GM23338 (cell line): ENCODE measurements at regions not wholly inside any gene's neighbourhood (a gene's known extent, or its start where the extent isn't known, plus 50 kb on each side); places are given as distances from the start of the nearest gene placed in this dataset.
A peak's percentile ranks its signal among the peaks of the same experiment; 100 is the strongest.

Source experiments
- ATAC-seq: fragments of 200-7000 bp; cut with Tn5 transposase; 3 replicates; pipeline ENCODE4 v1.9.1; 2020
- DNase-seq: peaks from one replicate; pipeline ENCODE4 v3.0.0-alpha.2; 2015; ENCODE audit warnings: low spot score
- H2AFZ ChIP-seq: fragments of 200-600 bp; sonication (generic); 2 replicates; pipeline ENCODE4 v1.8.0; 2016; ENCODE audit warnings: antibody characterized with exemption, mild to moderate bottlenecking, moderate library complexity
- H3F3A ChIP-seq: fragments of 200-600 bp; sonication (generic); replicated peaks from 2 replicates; pipeline ENCODE4 v1.8.0; 2017; ENCODE audit warnings: antibody characterized with exemption, mixed run types, low read depth
- H3K27ac ChIP-seq: fragments of 200-600 bp; sonication (generic); 2 replicates; pipeline ENCODE4 v1.6.1; 2016; ENCODE audit warnings: low read depth
- H3K27me3 ChIP-seq: fragments of 200-600 bp; sonication (generic); 2 replicates; pipeline ENCODE4 v1.8.0; 2016; ENCODE audit warnings: mild to moderate bottlenecking, mixed run types, moderate library complexity; ENCODE audit not compliant: insufficient read depth
- H3K36me3 ChIP-seq: fragments of 200-600 bp; sonication (generic); 2 replicates; pipeline ENCODE4 v1.8.0; 2016; ENCODE audit warnings: mild to moderate bottlenecking; ENCODE audit not compliant: insufficient read depth
- H3K4me1 ChIP-seq: fragments of 200-600 bp; sonication (generic); 2 replicates; pipeline ENCODE4 v1.8.0; 2016; ENCODE audit warnings: mild to moderate bottlenecking, moderate library complexity; ENCODE audit not compliant: insufficient read depth
- H3K4me2 ChIP-seq: fragments of 200-600 bp; sonication (generic); 2 replicates; pipeline ENCODE4 v1.7.1; 2017; ENCODE audit warnings: mixed run types
- H3K4me3 ChIP-seq: fragments of 200-600 bp; sonication (generic); 2 replicates; pipeline ENCODE4 v1.6.1; 2016; ENCODE audit warnings: mixed run types
- H3K79me2 ChIP-seq: fragments of 200-600 bp; sonication (generic); replicated peaks from 2 replicates; pipeline ENCODE4 v1.8.0; 2017; ENCODE audit warnings: mild to moderate bottlenecking; ENCODE audit not compliant: insufficient read depth
- H3K9me2 ChIP-seq: fragments of 200-600 bp; sonication (generic); 2 replicates; pipeline ENCODE4 v1.8.0; 2017; ENCODE audit not compliant: insufficient read depth
- H4K20me1 ChIP-seq: fragments of 200-600 bp; sonication (generic); replicated peaks from 2 replicates; pipeline ENCODE4 v1.8.0; 2017; ENCODE audit warnings: mild to moderate bottlenecking; ENCODE audit not compliant: insufficient read depth
- H3K27ac Mint-ChIP-seq: 2 replicates; pipeline ENCODE4 v1.8.0; 2020; ENCODE audit warnings: inconsistent platforms, mild to moderate bottlenecking, moderate library complexity, mixed read lengths
- H3K27me3 Mint-ChIP-seq: 3 replicates; pipeline ENCODE4 v1.8.0; 2022; ENCODE audit warnings: low read depth, mild to moderate bottlenecking, moderate library complexity, mixed read lengths, inconsistent platforms; ENCODE audit not compliant: insufficient read depth, poor library complexity
- H3K36me3 Mint-ChIP-seq: 3 replicates; pipeline ENCODE4 v1.8.0; 2021; ENCODE audit warnings: low read depth, mild to moderate bottlenecking, inconsistent platforms, moderate library complexity, mixed read lengths
- H3K4me1 Mint-ChIP-seq: 3 replicates; pipeline ENCODE4 v1.8.0; 2020; ENCODE audit warnings: mild to moderate bottlenecking, inconsistent platforms, mixed read lengths
- H3K4me3 Mint-ChIP-seq: 3 replicates; pipeline ENCODE4 v1.8.0; 2021; ENCODE audit warnings: moderate library complexity, mild to moderate bottlenecking, inconsistent platforms, mixed read lengths
- H3K9me3 Mint-ChIP-seq: 3 replicates; pipeline ENCODE4 v1.8.0; 2020; ENCODE audit warnings: moderate library complexity, mild to moderate bottlenecking, inconsistent platforms, mixed read lengths
- CREB1 ChIP-seq: fragments of 250-450 bp; sonication (Bioruptor Pico); IDR thresholded peaks from 2 replicates; pipeline ENCODE4 v1.5.0; 2020; ENCODE audit warnings: low read depth, mild to moderate bottlenecking, moderate library complexity
- EZH2 ChIP-seq: fragments of 200-600 bp; sonication (generic); IDR thresholded peaks from one replicate; pipeline ENCODE4 v1.8.0; 2017; ENCODE audit warnings: antibody characterized with exemption, mild to moderate bottlenecking, low read depth; ENCODE audit not compliant: unreplicated experiment
- EZH2phosphoT487 ChIP-seq: fragments of 200-600 bp; sonication (generic); IDR thresholded peaks from one replicate; pipeline ENCODE4 v1.8.1; 2018; ENCODE audit warnings: antibody characterized with exemption; ENCODE audit not compliant: unreplicated experiment
- JUNB ChIP-seq: IDR thresholded peaks from one replicate; pipeline ENCODE4 v1.6.1; 2016; ENCODE audit warnings: antibody characterized with exemption; ENCODE audit not compliant: unreplicated experiment
- NANOG ChIP-seq: IDR thresholded peaks from 2 replicates; pipeline ENCODE4 v1.6.1; 2016; ENCODE audit warnings: antibody characterized with exemption, borderline replicate concordance
- POLR2AphosphoS5 ChIP-seq: IDR thresholded peaks from 2 replicates; pipeline ENCODE4 v1.6.1; 2016; ENCODE audit warnings: antibody characterized with exemption, low read depth
- STAT1 ChIP-seq: IDR thresholded peaks from one replicate; pipeline ENCODE4 v1.6.1; 2016; ENCODE audit warnings: antibody characterized with exemption; ENCODE audit not compliant: unreplicated experiment
- ZNF114 ChIP-seq: fragments of 250-450 bp; sonication (Bioruptor Pico); IDR thresholded peaks from 2 replicates; pipeline ENCODE4 v1.5.0; 2020; ENCODE audit warnings: mild to moderate bottlenecking, moderate library complexity
- ZNF331 ChIP-seq: fragments of 250-450 bp; sonication (Bioruptor Pico); IDR thresholded peaks from 2 replicates; pipeline ENCODE4 v1.5.0; 2020; ENCODE audit warnings: low read depth, mild to moderate bottlenecking, moderate library complexity
- TF ChIP-seq, protein P1 (sequence below): fragments of 250-450 bp; sonication (Bioruptor Pico); IDR thresholded peaks from 2 replicates; pipeline ENCODE4 v1.5.0; 2020; ENCODE audit warnings: mild to moderate bottlenecking, moderate library complexity
- TF ChIP-seq, protein P2 (sequence below): IDR thresholded peaks from 2 replicates; pipeline ENCODE4 v1.6.1; 2016; ENCODE audit warnings: antibody characterized with exemption
- TF ChIP-seq, protein P3 (sequence below): IDR thresholded peaks from one replicate; pipeline ENCODE4 v1.6.1; 2018; ENCODE audit warnings: antibody characterized with exemption; ENCODE audit not compliant: unreplicated experiment
- TF ChIP-seq, protein P4 (sequence below), 2 experiments: fragments of 200-600 bp in 1 of 2; sonication (generic) in 1 of 2; conservative IDR thresholded peaks; 2 replicates each; pipeline versions ENCODE4 v1.5.1 to v1.6.1; 2016 to 2017; ENCODE audit warnings: antibody characterized with exemption in 2 of 2, low read depth in 2 of 2, mild to moderate bottlenecking in 2 of 2, moderate library complexity in 1 of 2

DNA sequence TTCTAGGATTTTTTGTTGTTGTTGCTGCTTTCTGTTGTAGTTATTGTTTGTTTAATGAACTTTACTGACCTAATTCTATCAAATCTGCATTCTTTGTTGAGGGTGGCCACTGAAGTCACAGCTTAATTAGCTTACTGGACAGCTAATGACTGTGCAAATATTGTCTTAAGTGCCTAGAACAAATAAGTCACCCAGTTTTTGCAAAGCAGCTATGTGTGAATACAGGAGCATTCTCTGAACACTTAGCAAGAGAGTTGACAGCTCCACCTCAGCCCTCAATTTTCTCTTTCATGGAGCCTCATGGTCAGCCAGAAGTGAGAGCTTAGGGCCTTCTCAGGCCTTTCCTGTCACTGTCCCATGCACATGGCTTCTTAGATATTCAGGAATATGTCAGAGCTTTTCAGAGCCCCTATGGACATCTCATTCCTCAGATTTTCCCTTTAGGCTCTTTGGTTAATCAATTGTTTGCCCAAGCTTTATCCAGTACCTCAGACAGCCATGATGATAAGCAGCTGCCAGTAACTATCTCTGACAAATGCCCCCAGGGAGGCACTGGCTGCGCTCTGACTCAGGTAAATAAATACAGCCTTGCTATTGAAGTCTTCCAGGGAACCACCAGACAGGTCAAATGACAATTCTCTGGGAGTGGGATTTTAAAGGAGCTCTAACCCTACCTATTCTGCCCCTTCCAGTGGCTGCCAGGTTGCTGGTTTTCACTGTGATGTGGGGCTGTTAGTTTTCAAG, 241.4 kb upstream of the IL12B start:
- Histone ChIP-seq H3K4me3 (no peak overlapping the region), H3K9me2 (no peaks in the 10 kb centered on the region), H3K79me2 (no peaks in the 10 kb centered on the region), H2AFZ (no peak overlapping the region), H3K4me1 (no peaks in the 10 kb centered on the region), H3K27me3 (no peaks in the 10 kb centered on the region), H3F3A (no peaks in the 10 kb centered on the region), H4K20me1 (no peaks in the 10 kb centered on the region), H3K36me3 (no peaks in the 10 kb centered on the region), H3K27ac (no peak overlapping the region), H3K4me2 (no peak overlapping the region)
- H3K4me1 Mint-ChIP-seq: peaks cover 4% of the 10 kb centered on the region; the same call in 1 of the 3 replicates
- no peaks in the 10 kb centered on the region for H3K27me3 Mint-ChIP-seq
- no peak overlapping the region for H3K4me3 Mint-ChIP-seq
- H3K36me3 Mint-ChIP-seq: no peaks in the 10 kb centered on the region
- H3K9me3 Mint-ChIP-seq: no peaks in the 10 kb centered on the region
- no peak overlapping the region; the same call in 1 of the 2 replicates for H3K27ac Mint-ChIP-seq
- ATAC-seq (peak; percentile 49), DNase-seq (no peak)
- TF ChIP-seq ZNF331 (CRISPR knock-in tag) (no peak), CREB1 (no peak), JUNB (no peak), EZH2 (no peak), ZNF114 (CRISPR knock-in tag) (no peak), NANOG (no peak), STAT1 (no peak), EZH2phosphoT487 (no peak), POLR2AphosphoS5 (no peak)
- TF ChIP-seq, protein P1, sequence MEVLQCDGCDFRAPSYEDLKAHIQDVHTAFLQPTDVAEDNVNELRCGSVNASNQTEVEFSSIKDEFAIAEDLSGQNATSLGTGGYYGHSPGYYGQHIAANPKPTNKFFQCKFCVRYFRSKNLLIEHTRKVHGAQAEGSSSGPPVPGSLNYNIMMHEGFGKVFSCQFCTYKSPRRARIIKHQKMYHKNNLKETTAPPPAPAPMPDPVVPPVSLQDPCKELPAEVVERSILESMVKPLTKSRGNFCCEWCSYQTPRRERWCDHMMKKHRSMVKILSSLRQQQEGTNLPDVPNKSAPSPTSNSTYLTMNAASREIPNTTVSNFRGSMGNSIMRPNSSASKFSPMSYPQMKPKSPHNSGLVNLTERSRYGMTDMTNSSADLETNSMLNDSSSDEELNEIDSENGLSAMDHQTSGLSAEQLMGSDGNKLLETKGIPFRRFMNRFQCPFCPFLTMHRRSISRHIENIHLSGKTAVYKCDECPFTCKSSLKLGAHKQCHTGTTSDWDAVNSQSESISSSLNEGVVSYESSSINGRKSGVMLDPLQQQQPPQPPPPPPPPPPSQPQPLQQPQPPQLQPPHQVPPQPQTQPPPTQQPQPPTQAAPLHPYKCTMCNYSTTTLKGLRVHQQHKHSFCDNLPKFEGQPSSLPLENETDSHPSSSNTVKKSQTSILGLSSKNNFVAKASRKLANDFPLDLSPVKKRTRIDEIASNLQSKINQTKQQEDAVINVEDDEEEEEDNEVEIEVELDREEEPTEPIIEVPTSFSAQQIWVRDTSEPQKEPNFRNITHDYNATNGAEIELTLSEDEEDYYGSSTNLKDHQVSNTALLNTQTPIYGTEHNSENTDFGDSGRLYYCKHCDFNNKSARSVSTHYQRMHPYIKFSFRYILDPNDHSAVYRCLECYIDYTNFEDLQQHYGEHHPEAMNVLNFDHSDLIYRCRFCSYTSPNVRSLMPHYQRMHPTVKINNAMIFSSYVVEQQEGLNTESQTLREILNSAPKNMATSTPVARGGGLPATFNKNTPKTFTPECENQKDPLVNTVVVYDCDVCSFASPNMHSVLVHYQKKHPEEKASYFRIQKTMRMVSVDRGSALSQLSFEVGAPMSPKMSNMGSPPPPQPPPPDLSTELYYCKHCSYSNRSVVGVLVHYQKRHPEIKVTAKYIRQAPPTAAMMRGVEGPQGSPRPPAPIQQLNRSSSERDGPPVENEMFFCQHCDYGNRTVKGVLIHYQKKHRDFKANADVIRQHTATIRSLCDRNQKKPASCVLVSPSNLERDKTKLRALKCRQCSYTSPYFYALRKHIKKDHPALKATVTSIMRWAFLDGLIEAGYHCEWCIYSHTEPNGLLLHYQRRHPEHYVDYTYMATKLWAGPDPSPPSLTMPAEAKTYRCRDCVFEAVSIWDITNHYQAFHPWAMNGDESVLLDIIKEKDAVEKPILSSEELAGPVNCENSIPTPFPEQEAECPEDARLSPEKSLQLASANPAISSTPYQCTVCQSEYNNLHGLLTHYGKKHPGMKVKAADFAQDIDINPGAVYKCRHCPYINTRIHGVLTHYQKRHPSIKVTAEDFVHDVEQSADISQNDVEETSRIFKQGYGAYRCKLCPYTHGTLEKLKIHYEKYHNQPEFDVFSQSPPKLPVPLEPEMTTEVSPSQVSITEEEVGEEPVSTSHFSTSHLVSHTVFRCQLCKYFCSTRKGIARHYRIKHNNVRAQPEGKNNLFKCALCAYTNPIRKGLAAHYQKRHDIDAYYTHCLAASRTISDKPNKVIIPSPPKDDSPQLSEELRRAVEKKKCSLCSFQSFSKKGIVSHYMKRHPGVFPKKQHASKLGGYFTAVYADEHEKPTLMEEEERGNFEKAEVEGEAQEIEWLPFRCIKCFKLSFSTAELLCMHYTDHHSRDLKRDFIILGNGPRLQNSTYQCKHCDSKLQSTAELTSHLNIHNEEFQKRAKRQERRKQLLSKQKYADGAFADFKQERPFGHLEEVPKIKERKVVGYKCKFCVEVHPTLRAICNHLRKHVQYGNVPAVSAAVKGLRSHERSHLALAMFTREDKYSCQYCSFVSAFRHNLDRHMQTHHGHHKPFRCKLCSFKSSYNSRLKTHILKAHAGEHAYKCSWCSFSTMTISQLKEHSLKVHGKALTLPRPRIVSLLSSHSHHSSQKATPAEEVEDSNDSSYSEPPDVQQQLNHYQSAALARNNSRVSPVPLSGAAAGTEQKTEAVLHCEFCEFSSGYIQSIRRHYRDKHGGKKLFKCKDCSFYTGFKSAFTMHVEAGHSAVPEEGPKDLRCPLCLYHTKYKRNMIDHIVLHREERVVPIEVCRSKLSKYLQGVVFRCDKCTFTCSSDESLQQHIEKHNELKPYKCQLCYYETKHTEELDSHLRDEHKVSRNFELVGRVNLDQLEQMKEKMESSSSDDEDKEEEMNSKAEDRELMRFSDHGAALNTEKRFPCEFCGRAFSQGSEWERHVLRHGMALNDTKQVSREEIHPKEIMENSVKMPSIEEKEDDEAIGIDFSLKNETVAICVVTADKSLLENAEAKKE: no peak
- TF ChIP-seq, protein P2, sequence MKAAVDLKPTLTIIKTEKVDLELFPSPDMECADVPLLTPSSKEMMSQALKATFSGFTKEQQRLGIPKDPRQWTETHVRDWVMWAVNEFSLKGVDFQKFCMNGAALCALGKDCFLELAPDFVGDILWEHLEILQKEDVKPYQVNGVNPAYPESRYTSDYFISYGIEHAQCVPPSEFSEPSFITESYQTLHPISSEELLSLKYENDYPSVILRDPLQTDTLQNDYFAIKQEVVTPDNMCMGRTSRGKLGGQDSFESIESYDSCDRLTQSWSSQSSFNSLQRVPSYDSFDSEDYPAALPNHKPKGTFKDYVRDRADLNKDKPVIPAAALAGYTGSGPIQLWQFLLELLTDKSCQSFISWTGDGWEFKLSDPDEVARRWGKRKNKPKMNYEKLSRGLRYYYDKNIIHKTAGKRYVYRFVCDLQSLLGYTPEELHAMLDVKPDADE: no peak
- TF ChIP-seq, protein P3, sequence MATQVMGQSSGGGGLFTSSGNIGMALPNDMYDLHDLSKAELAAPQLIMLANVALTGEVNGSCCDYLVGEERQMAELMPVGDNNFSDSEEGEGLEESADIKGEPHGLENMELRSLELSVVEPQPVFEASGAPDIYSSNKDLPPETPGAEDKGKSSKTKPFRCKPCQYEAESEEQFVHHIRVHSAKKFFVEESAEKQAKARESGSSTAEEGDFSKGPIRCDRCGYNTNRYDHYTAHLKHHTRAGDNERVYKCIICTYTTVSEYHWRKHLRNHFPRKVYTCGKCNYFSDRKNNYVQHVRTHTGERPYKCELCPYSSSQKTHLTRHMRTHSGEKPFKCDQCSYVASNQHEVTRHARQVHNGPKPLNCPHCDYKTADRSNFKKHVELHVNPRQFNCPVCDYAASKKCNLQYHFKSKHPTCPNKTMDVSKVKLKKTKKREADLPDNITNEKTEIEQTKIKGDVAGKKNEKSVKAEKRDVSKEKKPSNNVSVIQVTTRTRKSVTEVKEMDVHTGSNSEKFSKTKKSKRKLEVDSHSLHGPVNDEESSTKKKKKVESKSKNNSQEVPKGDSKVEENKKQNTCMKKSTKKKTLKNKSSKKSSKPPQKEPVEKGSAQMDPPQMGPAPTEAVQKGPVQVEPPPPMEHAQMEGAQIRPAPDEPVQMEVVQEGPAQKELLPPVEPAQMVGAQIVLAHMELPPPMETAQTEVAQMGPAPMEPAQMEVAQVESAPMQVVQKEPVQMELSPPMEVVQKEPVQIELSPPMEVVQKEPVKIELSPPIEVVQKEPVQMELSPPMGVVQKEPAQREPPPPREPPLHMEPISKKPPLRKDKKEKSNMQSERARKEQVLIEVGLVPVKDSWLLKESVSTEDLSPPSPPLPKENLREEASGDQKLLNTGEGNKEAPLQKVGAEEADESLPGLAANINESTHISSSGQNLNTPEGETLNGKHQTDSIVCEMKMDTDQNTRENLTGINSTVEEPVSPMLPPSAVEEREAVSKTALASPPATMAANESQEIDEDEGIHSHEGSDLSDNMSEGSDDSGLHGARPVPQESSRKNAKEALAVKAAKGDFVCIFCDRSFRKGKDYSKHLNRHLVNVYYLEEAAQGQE: no peak
- TF ChIP-seq, protein P4, sequence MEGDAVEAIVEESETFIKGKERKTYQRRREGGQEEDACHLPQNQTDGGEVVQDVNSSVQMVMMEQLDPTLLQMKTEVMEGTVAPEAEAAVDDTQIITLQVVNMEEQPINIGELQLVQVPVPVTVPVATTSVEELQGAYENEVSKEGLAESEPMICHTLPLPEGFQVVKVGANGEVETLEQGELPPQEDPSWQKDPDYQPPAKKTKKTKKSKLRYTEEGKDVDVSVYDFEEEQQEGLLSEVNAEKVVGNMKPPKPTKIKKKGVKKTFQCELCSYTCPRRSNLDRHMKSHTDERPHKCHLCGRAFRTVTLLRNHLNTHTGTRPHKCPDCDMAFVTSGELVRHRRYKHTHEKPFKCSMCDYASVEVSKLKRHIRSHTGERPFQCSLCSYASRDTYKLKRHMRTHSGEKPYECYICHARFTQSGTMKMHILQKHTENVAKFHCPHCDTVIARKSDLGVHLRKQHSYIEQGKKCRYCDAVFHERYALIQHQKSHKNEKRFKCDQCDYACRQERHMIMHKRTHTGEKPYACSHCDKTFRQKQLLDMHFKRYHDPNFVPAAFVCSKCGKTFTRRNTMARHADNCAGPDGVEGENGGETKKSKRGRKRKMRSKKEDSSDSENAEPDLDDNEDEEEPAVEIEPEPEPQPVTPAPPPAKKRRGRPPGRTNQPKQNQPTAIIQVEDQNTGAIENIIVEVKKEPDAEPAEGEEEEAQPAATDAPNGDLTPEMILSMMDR (conservative IDR thresholded peaks at IDR 0.05; ENCODE audit: low read depth in 2 of 2): no peak
